ENCODE measurements at regions not wholly inside any gene's neighbourhood (a gene's known extent, or its start where the extent isn't known, plus 50 kb on each side); places are given as distances from the start of the nearest gene placed in this dataset.

DNA sequence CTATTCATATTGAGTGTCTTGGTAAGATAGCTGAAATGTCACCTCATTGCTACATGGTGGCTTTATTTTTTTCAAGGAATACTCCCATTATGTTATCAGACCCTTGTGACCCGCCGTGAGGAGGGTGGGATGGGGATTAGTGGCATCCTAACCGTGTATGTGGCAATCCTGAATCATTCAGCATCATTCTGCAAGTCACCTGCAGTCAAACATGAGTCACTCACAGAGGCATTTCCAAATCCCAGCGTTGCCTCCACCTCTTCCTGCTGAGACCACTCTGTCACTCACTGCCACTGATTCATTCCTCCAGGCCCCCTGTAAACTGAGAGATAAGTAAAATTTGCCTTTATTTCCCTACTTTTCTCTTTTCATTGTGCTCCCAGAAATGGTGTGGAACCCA, 307.4 kb upstream of the KLHL29 start:
- Histone ChIP-seq H3K9me3 (peaks cover 0 to 22% (median 1%) of the 10 kb centered on the region in 12 donors), H3K4me3 (no peak overlapping the region), H3K4me1 (no peaks in the 10 kb centered on the region), H3K36me3 (no peaks in the 10 kb centered on the region), H3K27ac (no peak overlapping the region), H3K27me3 (no peaks in the 10 kb centered on the region)
- 51 to 69% (median 54%) methylated on average over 4 of the region's 4 CpGs for WGBS, 4 donors
- TF ChIP-seq POLR2A (IDR thresholded peaks at IDR 0.05) = no peak
- no peak for TF ChIP-seq CTCF (IDR thresholded peaks at IDR 0.05)
- no peak for ATAC-seq
- intact Hi-C loops (cut with DNase I) = no loop called here
- no peak for DNase-seq

GRCh38 chr2:23078784-23079434, 306.1 kb upstream of the KLHL29 start:
- Histone ChIP-seq H3K4me3 (no peak overlapping the region), H3K27ac (no peak overlapping the region), H3K9me3 (peaks cover 0 to 22% (median 2%) of the 10 kb centered on the region in 12 donors), H3K27me3 (no peaks in the 10 kb centered on the region), H3K36me3 (no peaks in the 10 kb centered on the region), H3K4me1 (no peaks in the 10 kb centered on the region)
- no peak for TF ChIP-seq CTCF (IDR thresholded peaks at IDR 0.05)
- TF ChIP-seq POLR2A (IDR thresholded peaks at IDR 0.05) = no peak
- intact Hi-C loops (cut with DNase I) = no loop called here
- DNase-seq = no peak
- WGBS, 4 donors = 54 to 61% (median 57%) methylated on average over 4 of the region's 4 CpGs
- no peak for ATAC-seq

- H3K4me3 ChIP-seq = no peak overlapping the region
- whole genome bisulfite sequencing, 4 donors = 71 to 94% (median 79%) methylated on average over 1 of the region's 1 CpG
- no peak for TF ChIP-seq POLR2A (IDR thresholded peaks at IDR 0.05)
- intact Hi-C loops (cut with DNase I) = no loop called here
- peaks cover 0 to 22% (median 2%) of the 10 kb centered on the region in 12 donors for H3K9me3 ChIP-seq
- no peaks in the 10 kb centered on the region for H3K4me1 ChIP-seq
- no peaks in the 10 kb centered on the region for H3K36me3 ChIP-seq
- no peaks in the 10 kb centered on the region for H3K27me3 ChIP-seq
- ATAC-seq = no peak
- DNase-seq = no peak
- H3K27ac ChIP-seq = no peak overlapping the region
These were observed 301.0 kb upstream of the KLHL29 start for GRCh38 chr2:23083966-23084365.

- TF ChIP-seq CTCF (IDR thresholded peaks at IDR 0.05) = no peak
- no peak for TF ChIP-seq POLR2A (IDR thresholded peaks at IDR 0.05)
- Histone ChIP-seq H3K36me3 (no peaks in the 10 kb centered on the region), H3K4me1 (no peaks in the 10 kb centered on the region), H3K27ac (no peak overlapping the region), H3K4me3 (no peak overlapping the region), H3K27me3 (no peaks in the 10 kb centered on the region), H3K9me3 (peaks cover 0 to 3% (median 0%) of the 10 kb centered on the region in 12 donors)
- DNase-seq = no peak
- no peak for ATAC-seq
- intact Hi-C loops (cut with DNase I) = no loop called here
These were observed 294.0 kb upstream of the KLHL29 start for GRCh38 chr2:23091019-23091418.

DNA sequence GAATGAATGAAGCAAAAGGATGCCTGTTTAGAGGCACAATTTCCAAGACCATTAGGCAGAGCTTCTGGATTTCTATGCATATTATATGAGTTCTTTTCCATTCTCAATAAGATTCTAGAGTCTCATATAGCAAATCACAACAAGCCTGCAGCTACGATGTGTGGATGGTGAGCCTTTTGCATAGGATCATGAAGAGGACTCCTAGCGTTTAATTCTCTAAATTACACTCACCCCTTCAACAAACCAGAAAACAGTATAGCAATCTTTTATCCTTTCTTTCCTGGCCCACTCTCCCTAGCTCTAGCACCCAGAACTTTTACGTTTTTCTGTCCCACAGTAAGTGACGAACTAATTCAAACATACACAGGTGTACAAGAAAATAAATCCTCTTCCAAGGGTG, 293.1 kb upstream of the KLHL29 start:
- H3K4me3 ChIP-seq = no peak overlapping the region
- H3K27me3 ChIP-seq = no peaks in the 10 kb centered on the region
- ATAC-seq (no peak), DNase-seq (no peak)
- 71 to 79% (median 74%) methylated on average over 4 of the region's 4 CpGs for WGBS, 4 donors
- intact Hi-C loops (cut with DNase I) = no loop called here
- H3K27ac ChIP-seq = no peak overlapping the region
- H3K4me1 ChIP-seq = no peaks in the 10 kb centered on the region
- H3K36me3 ChIP-seq = no peaks in the 10 kb centered on the region
- peaks cover 0 to 3% (median 0%) of the 10 kb centered on the region in 12 donors for H3K9me3 ChIP-seq
- TF ChIP-seq POLR2A (IDR thresholded peaks at IDR 0.05) = no peak
- no peak for TF ChIP-seq CTCF (IDR thresholded peaks at IDR 0.05)

Measured in heart left ventricle (tissue), 16 donors.